Esophagus squamous epithelium (tissue), 4 donors: ENCODE measurements at regions not wholly inside any gene's neighbourhood (a gene's known extent, or its start where the extent isn't known, plus 50 kb on each side); places are given as distances from the start of the nearest gene placed in this dataset.

Experiments used
- POLR2A ChIP-seq, 4 donors: fragments of 450-650 bp; IDR thresholded peaks; one replicate each; pipeline ENCODE4 v1.6.1; 2017; ENCODE audit warnings: antibody characterized with exemption in 4 of 4, mild to moderate bottlenecking in 4 of 4, moderate library complexity in 3 of 4
- TF ChIP-seq, protein P1 (sequence below), 6 experiments: fragments of 450-650 bp in 4 of 6; fragments of 200-600 bp in 2 of 6; sonication (generic) in 2 of 6; IDR thresholded peaks; one replicate each; pipeline ENCODE4 v1.5.1; 2016 to 2019; ENCODE audit warnings: antibody characterized with exemption in 6 of 6, mild to moderate bottlenecking in 4 of 6, moderate library complexity in 4 of 6

DNA sequence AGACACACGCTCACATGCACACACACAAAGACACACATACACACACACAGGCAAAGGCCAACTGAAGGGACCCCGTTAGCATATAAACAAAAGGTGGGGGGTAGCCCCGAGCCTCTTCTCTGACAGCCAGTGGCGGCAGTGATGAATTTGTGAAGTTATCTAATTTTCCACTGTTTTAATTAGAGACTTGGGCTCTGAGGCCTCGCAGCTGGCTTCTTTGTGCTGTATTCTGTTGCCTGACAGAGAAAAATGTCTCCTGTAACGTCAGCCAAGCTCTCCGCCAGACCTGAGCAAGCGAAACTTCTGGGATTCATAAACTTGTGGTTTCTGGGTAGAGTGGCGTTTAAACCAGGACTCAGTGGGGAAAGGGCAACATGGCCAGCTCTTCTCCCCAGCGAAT lies 113.9 kb upstream of the FOXF1 start:
- TF ChIP-seq, protein P1, sequence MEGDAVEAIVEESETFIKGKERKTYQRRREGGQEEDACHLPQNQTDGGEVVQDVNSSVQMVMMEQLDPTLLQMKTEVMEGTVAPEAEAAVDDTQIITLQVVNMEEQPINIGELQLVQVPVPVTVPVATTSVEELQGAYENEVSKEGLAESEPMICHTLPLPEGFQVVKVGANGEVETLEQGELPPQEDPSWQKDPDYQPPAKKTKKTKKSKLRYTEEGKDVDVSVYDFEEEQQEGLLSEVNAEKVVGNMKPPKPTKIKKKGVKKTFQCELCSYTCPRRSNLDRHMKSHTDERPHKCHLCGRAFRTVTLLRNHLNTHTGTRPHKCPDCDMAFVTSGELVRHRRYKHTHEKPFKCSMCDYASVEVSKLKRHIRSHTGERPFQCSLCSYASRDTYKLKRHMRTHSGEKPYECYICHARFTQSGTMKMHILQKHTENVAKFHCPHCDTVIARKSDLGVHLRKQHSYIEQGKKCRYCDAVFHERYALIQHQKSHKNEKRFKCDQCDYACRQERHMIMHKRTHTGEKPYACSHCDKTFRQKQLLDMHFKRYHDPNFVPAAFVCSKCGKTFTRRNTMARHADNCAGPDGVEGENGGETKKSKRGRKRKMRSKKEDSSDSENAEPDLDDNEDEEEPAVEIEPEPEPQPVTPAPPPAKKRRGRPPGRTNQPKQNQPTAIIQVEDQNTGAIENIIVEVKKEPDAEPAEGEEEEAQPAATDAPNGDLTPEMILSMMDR (IDR thresholded peaks at IDR 0.05), result no peak
- no peak for TF ChIP-seq POLR2A (IDR thresholded peaks at IDR 0.05)
